ENCODE measurements at regions not wholly inside any gene's neighbourhood (a gene's known extent, or its start where the extent isn't known, plus 50 kb on each side); places are given as distances from the start of the nearest gene placed in this dataset.

GRCh38 chr3:56979791-56980190 is 80.7 kb upstream of the SPATA12 start:
- POLR2A ChIA-PET = no interaction called here
- H3K9me3 ChIP-seq = no peaks in the 10 kb centered on the region
- TF ChIP-seq CEBPB (IDR thresholded peaks at IDR 0.05) (no peak), NFE2L2 (conservative IDR thresholded peaks at IDR 0.05; ENCODE audit: low read length) (no peak), CTCF (IDR thresholded peaks at IDR 0.05) (no peak), GATA3 (IDR thresholded peaks at IDR 0.05; ENCODE audit: borderline replicate concordance) (no peak), JUN (IDR thresholded peaks at IDR 0.05) (no peak), ZSCAN20 (CRISPR knock-in tag; IDR thresholded peaks at IDR 0.05) (no peak), BHLHE40 (IDR thresholded peaks at IDR 0.05; ENCODE audit: low read depth, low read length) (no peak), HOXA7 (CRISPR knock-in tag; IDR thresholded peaks at IDR 0.05) (no peak), BCL3 (IDR thresholded peaks at IDR 0.05) (no peak), RARB (CRISPR knock-in tag; IDR thresholded peaks at IDR 0.05) (no peak), MAX (IDR thresholded peaks at IDR 0.05) (no peak), PBX3 (IDR thresholded peaks at IDR 0.05) (no peak), HEYL (CRISPR knock-in tag; IDR thresholded peaks at IDR 0.05) (no peak), USF2 (IDR thresholded peaks at IDR 0.05) (no peak)
- no peak for FAIRE-seq
- DNase-seq (ENCODE audit: low read depth in 1 of 2, low spot score in 1 of 2) = no peak
- H3K4me2 ChIP-seq = no peak overlapping the region
- ATAC-seq = no peak
- CTCF ChIA-PET = interaction anchor here (0.8 to 3.4 kb wide), 4 partner anchors 8 to 180 kb away, joined by 3 to 16 read pairs (median 4); no protein-coding TSS in a partner anchor
- peaks cover 17% of the 10 kb centered on the region for H3K4me1 ChIP-seq
- no peak overlapping the region for H3K4me3 ChIP-seq
- WGBS (ENCODE audit: missing lambda C conversion rate) = 96% methylated on average over 6 of the region's 6 CpGs
- no peak overlapping the region for H3K27ac ChIP-seq

GRCh38 chr3:56977561-56977889 is 82.9 kb upstream of the SPATA12 start:
- Histone ChIP-seq H3K4me2 (no peak overlapping the region), H3K9me3 (no peaks in the 10 kb centered on the region), H3K27ac (no peak overlapping the region), H3K4me1 (peaks cover 17% of the 10 kb centered on the region), H3K4me3 (no peak overlapping the region)
- no peak for DNase-seq (ENCODE audit: low read depth in 1 of 2, low spot score in 1 of 2)
- 89% methylated on average over 1 of the region's 1 CpG for WGBS (ENCODE audit: missing lambda C conversion rate)
- POLR2A ChIA-PET = no interaction called here
- TF ChIP-seq HMGXB4 (CRISPR knock-in tag; IDR thresholded peaks at IDR 0.05; ENCODE audit: borderline replicate concordance) = no peak
- no peak for TF ChIP-seq HDAC2 (IDR thresholded peaks at IDR 0.05)
- TF ChIP-seq NPAS2 (CRISPR knock-in tag; IDR thresholded peaks at IDR 0.05; ENCODE audit: borderline replicate concordance) = no peak
- TF ChIP-seq SREBF2 (IDR thresholded peaks at IDR 0.05) = no peak
- TF ChIP-seq CTCF (IDR thresholded peaks at IDR 0.05) = no peak
- TF ChIP-seq PBX3 (IDR thresholded peaks at IDR 0.05) = no peak
- TF ChIP-seq MAZ (IDR thresholded peaks at IDR 0.05; ENCODE audit: borderline replicate concordance, low read depth, low read length) = no peak
- no peak for TF ChIP-seq BHLHE40 (IDR thresholded peaks at IDR 0.05; ENCODE audit: low read depth, low read length)
- no peak for TF ChIP-seq ZFP36 (IDR thresholded peaks at IDR 0.05; ENCODE audit: borderline replicate concordance, partially characterized antibody)
- no peak for TF ChIP-seq NR3C1 (IDR thresholded peaks at IDR 0.05)
- no peak for TF ChIP-seq CHD2 (IDR thresholded peaks at IDR 0.05; ENCODE audit: low read length, partially characterized antibody)
- TF ChIP-seq FOSB (CRISPR knock-in tag; IDR thresholded peaks at IDR 0.05) = no peak
- CTCF ChIA-PET = interaction anchor here (1.9 to 2.7 kb wide), 2 partner anchors 11 to 275 kb away, joined by 7 to 11 read pairs; no protein-coding TSS in a partner anchor
- no peak for FAIRE-seq
- no peak for ATAC-seq
